A172 (cell line): ENCODE measurements at regions not wholly inside any gene's neighbourhood (a gene's known extent, or its start where the extent isn't known, plus 50 kb on each side); places are given as distances from the start of the nearest gene placed in this dataset.
A peak's percentile ranks its signal among the peaks of the same experiment; 100 is the strongest.

Experiments used
- DNase-seq: peaks from one replicate; pipeline ENCODE4 v3.0.0-alpha.2; 2015; ENCODE audit warnings: low spot score

DNA sequence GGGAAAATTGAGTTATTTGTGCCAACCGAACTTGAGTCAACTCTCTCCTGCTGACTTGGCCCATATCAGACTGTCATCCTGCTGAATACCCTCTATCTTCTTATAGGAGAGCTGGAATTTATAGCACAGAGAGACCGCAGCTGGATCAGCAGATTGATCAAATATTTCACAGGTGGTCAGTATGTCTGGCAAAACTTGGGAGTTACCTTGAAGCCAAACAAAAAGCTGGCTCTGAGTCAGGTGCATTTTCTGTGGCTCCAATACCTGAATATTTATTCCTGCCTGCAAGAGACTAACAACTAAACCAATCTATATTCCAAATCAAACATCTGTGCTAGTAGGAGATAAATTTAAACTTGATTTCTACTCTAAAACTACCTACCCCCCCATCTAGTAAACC lies 752.1 kb upstream of the ALCAM start:
- DNase-seq: no peak

DNA sequence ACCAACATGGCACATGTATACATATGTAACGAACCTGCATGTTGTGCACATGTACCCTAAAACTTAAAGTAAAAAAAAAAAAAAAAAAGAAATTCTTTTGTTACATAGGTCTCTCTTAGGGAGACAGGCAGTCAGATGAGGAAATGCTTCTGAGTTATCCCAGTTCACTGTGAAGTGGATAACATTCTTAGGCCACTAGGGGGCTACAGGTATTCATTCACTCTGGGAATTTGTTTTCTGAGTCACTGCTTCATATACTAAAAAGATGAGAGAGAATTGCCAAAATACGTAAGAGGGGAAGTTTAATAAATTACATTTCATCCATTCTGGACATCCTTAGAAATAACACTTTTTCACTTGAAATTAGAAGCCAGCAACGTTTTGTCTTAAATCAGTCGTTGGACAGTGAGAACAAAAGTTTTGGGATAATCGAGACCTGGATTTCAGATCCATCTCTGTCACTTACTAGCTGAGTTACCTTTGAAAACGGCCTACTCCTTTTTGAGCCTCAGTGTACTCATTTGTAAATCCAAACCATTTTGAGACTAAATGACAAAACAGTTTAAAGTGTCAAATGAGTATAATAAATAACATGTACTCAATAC lies 738.4 kb upstream of the ALCAM start:
- peak; percentile 80 for DNase-seq

DNA sequence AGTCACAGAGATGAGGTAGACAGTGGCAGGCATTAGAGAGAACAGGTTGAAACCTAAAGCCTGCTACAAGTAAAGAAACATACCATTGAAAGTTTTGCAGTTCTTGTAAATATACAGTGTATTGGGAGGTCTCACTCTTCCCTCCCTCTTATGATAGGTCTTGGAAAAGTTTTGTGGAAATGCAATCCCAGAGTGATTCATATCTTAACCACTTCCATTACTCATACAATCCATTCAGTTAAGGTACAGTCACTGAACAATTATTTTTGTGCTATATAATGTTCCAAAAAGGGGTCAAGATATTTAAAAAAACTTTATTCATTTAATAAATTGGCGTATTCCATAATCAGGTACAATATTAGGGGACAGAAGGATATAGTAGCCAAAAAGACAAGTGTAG lies 737.7 kb upstream of the ALCAM start:
- peak; percentile 80 for DNase-seq

DNA sequence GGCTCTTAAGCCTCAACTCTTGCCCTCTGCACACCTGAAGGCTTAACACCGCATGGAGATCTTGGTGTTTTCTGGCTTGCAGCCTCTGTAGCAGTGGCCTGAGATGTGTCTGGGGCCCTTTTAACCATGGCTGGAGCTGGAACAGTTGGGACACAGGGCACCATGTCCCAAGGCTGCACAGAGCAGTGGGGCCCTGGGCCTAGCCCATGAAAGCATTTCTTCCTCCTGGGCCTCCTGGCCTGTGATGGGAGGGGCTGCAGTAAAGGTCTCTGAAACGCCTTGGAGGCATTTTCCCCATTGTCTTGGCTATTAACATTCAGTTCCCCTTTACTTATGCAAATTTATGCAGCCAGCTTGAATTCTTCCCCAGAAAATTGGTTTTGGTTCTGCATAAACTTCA lies 735.5 kb upstream of the ALCAM start:
- DNase-seq: no peak

DNA sequence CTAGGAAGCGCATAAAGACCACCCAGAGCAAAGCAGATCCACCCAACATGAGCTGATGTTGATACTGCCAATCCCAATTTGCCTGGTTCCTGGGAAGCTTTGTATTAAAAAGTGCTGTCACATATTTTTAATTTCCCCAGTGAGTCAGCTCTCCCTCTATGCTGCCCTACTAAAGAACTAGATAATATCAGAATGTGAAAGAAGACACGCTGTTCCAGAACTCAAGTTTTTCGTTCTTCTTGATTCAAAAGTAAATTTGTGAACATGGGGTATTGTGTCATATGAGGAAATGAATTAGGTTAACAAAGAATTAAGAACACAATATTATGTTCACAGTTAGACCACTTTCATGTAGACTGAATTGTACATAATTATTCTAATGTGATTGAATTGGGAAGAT lies 734.2 kb upstream of the ALCAM start:
- DNase-seq: no peak

DNA sequence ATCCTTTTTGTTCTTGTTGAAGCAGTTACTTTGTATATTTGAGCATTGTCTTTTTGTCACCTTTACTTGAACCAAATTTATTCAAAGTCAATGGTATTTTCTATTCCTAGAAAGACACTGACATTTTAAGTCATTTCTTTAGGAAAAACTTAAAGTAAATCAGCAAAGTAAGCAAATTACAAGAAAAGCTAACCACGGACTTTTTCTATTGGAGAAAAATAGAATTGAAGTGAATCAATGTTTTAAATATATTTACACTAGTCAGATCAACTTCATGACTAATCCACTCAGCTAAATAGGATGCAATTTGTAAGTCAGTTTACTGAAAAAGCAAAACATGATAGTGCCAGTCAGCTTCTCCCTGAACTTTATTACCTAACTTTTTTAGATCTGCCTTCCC lies 733.8 kb upstream of the ALCAM start:
- DNase-seq: no peak

DNA sequence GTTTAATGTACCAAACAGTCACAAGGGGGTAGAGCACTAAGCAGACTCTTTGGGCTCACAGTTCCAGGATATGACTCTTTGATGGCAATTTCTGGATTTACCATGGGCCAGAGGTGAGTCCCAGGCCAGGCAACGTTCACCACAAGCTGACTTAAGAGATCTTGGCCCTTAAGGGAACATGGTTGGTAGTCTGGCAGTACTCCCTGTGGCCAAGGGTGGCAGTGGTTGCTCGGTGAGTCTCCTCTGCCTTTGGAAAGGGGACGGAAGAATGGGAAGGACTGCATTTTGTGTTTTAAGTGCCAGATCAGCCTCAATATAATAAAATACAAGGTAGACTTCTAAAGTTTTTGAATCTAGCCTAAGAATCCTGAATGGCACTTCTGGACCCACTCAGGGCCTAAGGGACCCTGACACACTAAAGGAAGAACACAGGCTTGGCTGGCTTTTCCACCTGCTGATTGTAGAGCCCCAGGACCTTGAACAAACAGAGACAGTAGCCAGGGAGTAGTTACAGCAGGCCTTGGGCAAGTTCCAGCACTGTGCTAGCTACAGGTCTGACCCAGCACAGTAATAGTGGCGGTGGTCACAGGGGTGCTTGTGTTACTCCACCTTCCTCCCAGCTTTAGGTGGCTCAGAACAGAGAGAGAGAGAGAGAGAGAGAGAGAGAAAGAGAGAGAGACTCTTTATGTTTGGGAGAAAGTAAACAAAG lies 730.7 kb upstream of the ALCAM start:
- DNase-seq: no peak

DNA sequence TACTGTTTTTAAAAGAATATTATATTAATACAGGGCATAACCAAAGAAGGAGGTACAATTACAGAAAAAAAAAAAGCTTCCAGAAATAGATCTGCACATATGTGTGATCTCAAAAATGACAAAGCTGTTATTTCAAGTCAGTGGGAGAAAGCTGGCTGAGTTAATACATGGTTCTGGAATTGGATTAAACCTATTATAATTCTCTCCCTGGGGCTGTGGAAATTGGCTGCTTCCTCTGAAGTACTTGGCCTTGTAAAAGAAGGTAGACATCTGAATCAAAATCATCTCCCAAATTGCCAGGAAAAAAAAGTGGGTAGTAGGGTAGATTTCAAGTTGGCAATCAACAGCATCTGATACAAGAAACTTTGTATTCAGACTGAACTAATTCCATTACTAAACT lies 723.9 kb upstream of the ALCAM start:
- DNase-seq: no peak

DNA sequence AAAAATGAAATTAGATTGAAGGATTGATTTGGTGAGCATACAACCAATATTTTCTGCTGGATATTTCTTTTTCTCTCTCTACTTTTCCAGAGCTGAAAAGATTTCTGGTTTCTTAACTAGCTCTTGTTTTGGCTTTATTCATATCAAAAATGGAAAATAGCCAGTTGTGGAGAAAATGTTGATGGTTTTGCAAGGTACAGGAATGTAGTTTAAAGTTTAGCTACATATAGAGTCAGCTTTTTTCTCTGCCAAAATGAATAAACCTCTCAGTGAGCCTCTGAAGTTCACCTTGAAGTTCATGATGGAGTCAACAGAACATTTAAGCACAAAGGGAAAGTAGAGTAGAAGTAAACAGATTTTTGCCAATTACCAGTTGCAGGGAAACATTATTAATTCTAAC lies 720.5 kb upstream of the ALCAM start:
- DNase-seq: no peak

DNA sequence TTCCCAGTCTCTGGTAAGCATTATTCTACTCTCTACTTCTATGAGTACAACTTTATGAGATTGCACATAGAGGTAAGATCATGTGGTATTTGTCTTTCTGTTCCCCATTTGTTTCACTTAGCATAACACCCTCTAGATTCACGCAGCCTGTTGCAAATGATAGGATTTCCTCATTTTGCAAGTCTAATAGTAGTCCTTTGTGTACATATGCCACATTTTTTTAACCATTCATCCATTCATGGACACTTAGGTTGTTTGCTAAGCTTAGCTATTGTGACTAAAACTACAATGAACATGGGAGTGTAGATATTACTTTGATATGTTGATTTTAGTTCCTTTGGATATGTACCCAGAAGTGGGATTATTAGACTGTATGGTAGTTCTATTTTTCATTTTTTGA lies 717.9 kb upstream of the ALCAM start:
- DNase-seq: no peak

DNA sequence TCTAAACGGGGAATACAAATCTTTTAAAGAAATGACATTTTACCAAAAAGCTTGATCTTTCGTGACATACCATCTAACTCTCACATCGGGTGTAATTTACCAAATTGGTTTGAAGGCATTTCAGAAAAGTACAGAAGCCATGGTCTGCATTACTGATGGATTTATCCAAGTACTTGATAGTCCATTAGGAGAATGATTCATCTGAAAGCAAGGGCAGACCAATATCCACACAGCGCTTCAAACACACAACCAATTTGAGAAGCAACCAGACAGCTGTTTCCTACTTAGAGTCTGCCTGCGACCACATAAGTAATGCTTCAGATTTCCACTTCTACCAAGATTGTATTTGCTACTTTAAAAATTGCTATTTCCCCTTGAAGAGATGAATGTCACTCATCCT lies 697.6 kb upstream of the ALCAM start:
- no peak for DNase-seq

DNA sequence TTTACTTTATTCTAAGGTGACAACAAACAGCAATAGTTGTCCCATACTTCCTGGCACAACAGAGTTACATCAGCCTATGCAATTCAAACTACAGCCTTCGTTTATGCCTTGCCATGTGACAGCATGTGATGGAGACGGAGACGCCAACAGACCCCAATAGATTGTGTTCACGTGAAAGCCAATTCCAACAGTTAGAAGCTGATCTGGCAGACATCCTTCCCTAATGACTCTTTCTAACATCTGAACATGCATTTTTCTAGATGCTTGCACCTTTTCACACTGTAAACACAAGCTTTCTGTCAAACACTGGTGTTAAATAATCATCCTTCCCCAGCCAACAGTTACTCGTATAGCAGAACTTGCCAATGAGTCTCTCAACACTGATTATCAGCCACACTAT lies 694.4 kb upstream of the ALCAM start:
- DNase-seq: no peak

DNA sequence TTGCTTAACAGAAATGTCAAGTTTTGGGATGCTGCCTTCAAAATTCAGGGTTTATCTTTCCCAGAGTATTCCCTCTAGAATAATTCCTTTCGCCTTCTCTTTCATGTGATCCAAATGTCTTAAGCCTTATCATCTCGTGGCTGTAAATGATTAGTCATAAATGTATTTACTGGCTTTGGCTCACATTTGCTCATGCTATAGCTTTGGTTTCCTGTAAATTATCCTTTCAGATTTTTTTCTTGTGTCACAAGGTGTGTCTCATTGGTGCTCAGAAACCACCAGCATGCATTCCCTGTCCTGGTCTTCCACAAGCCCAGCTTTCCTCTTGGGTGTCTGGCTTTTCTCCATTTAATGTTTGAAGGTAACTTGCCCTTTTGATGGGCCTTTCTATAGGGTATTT lies 692.7 kb upstream of the ALCAM start:
- no peak for DNase-seq

DNA sequence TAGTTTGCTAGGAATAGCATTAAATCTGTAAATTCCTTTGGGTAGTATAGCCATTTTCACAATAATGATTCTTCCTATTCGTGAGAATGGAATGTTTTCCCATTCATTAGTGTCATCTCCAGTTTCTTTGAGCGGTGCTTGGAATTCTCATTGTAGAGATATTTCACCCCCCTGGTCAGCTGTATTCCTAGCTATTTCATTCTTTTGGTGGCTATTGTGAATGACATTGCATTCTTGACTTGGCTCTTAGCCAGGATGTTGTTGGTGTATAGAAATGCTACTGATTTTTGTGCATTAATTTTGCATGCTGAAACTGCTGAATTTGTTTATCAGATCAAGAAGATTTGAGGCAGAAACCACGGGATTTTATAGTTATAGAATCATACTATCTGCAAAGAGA lies 690.5 kb upstream of the ALCAM start:
- no peak for DNase-seq

DNA sequence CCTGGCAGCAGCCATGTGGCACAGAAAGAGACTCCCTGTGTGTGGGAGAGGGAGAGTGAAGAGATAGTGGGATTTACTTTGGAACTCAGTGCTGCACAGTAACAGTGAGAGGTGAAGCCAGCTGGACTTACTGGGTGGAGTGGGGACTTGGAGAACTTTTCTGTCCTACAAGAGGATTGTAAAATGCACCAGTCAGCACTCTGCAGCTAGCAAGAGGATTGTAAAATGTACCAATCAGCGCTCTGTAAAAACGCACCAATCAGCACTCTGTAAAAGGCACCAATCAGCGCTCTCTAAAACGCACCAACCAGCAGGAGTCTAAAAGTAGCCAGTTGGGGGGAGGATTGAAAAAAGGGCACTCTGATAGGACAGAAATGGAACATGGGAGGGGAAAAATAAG lies 688.8 kb upstream of the ALCAM start:
- no peak for DNase-seq

DNA sequence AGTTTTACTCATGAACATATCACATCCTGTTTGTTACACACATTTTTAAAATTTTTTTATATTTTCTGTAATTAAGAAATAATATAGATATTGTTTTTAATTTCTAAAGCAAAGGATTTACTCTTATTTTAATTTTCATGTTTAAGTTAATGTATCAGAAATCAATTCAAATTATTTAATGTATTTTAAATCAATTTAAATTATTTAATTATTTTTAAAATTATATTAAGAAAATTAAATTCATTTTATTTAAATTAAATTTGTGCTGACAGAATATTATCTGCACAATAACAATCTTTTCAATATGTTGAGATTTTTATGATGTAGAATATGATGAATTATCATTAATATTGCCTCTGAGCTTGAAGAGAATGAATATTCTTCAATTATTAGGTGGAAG lies 681.2 kb upstream of the ALCAM start:
- no peak for DNase-seq

DNA sequence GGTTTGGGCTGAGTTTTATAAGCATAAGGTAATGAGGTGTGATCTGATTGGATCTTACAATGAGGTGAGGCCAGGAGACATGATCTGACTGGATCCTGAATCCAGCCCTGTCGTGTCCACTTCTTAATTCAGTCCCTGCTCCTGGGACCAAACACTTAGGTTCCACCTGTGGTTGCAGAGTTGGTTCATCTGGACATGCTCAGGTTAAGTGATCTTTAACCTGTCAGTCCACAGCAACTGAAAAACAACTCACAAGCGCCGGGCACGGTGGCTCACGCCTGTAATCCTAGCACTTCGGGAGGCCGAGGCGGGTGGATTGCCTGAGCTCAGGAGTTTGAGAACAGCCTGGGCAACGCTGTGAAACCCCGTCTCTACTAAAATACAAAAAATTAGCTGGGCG lies 679.3 kb upstream of the ALCAM start:
- DNase-seq: no peak

DNA sequence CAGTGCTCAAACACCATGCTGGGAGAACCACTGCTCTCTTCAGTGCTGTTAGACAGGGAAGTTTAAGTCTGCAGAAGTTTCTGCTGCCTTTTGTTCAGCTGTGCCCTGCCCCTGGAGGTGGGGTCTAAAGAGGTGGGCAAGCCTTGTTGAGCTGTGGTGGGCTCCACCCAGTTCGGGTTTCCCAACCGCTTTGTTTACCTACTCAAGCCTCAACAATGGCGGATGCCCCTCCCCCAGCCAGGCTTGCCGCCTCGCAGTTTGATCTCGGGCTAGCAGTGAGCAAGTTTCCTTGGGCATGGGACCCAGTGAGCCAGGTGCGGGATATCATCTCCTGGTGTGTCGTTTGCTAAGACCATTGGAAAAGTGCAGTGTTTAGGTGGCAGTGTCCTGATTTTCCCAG lies 670.2 kb upstream of the ALCAM start:
- DNase-seq: no peak

DNA sequence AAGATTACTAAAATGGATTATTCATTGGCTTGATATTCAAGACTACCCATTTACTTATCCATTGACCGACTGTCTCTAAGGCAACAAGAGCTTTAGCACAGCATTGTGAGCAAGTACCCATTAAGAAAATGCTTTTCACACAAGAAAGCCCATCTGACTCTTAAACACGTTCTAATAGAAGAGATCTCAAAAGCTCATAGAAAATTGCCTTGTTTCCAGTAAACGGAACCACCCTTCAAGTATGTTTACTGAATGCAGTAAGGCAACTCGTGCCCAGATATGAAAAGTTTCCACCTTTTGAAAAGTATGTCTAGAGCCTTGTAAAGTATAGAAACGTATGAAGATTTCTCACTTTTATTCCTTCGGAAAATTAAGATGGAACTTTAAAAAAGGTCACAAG lies 655.3 kb upstream of the ALCAM start:
- no peak for DNase-seq

DNA sequence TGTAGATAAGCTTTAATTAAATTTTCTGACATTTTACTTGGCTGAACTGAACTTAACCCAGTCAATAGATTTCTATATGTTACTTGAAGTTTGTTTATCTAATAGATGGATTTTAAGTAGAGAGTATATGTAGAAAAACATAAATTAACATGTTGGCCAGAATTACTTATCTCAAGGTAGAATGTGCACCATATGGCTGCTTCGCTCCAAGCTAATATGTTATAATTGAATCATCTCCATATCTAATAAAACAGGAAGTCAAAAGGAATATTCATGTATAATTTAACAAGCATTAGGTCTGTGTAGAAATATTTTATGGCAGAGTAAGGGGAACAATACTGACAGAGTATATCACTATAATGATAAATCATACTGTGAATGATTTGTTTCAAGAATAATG lies 650.7 kb upstream of the ALCAM start:
- no peak for DNase-seq

DNA sequence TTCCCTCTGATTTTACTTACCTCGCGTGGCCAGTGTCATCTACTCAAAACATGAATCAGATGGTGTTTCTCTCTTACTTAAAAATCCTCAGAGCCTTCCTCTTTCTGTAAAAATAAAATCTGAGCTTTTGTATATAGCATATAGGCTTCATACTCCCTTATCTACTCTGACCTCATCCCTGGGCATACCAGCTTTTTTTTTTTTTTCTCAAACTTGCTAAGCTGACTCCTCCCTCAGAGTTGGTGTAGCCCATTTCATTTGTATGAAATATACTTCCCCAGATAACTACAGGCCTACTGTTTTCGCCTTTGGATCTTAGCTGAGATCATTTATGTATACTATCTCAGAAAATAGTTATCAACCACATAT lies 648.9 kb upstream of the ALCAM start:
- no peak for DNase-seq

DNA sequence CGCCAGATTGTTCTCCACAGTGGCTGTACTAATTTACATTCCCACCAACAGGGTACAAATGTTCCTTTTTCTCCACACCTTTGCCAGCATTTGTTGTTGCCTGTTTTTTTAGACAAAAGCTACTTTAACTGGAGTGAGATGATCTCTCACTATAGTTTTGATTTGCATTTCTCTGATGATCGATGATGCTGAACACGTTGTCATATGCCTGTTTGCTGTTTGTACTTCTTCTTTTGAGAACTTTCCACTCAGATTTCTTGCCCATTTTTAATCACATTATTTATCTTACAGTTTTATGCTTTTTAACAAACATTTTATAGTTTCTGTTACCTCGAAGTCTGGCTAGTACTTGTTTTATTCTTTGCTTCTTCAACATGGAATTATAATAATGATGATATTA lies 643.7 kb upstream of the ALCAM start:
- DNase-seq: no peak

DNA sequence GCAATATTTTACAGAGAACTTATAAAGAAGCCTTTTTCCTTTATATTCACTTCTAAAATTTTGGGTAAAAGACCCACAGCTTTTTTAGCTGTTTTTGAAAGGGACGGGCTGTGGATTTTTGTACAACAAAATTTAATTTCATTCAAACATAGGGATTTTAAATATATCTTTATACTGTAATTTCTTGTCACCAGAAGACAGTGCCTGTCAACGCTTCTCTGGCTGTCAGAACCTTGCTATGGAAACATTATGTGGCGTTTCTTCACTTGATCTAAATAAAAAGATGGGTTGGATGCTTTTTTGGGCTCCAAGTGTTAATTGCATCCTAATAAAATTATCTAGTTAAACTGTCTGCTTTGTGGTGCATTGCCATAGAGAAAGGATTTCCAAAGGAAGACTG lies 635.6 kb upstream of the ALCAM start:
- DNase-seq: no peak

DNA sequence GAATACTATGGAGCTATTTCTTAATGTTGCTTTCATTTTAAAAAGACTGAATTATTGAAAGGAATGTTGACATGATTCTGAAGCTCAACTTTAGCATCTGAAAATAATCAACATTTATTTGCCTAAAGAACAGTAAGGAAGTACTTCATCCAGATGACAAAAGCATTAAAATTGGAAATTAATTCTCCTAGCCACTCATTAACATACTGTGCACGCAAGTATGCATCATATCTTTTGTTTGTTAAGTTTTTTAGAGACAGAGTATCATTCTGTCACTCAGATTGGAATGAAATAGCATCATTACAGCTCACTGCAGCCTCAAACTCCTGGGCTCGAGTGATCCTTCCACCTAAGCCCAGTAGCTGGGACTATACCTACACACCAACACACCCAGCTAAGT lies 632.1 kb upstream of the ALCAM start:
- DNase-seq: no peak
